ENCODE measurements at regions not wholly inside any gene's neighbourhood (a gene's known extent, or its start where the extent isn't known, plus 50 kb on each side); places are given as distances from the start of the nearest gene placed in this dataset.

- TF ChIP-seq ZNF274 (IDR thresholded peaks at IDR 0.05; ENCODE audit: low read depth, low read length) (no peak), YY1 (IDR thresholded peaks at IDR 0.05; ENCODE audit: insufficient read depth, insufficient read length) (no peak)
Measured at GRCh38 chr10:101297901-101298486, 56.0 kb upstream of the BTRC start.
